ENCODE measurements at regions not wholly inside any gene's neighbourhood (a gene's known extent, or its start where the extent isn't known, plus 50 kb on each side); places are given as distances from the start of the nearest gene placed in this dataset.

DNA sequence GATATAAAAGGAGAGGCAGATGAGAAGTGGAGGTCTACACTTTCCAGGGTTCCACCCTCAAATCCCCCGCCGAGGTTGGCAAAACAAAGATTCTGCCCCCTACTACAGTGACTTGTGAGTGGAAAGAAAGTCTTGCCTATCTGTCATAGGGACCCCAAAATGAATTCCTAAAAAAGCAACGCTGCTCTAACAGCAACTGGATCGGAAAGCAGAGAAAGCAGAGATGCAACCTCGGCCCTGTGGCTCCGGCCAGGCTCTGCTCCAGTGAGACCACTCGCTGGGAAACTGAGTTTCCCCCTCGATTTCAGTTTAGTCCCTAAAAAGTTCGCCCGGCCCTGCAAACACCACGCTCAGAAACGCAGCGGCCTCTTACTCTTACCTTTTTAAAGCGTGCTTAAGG lies 297.9 kb upstream of the NFE2L3 start:
- TF ChIP-seq, protein P1, sequence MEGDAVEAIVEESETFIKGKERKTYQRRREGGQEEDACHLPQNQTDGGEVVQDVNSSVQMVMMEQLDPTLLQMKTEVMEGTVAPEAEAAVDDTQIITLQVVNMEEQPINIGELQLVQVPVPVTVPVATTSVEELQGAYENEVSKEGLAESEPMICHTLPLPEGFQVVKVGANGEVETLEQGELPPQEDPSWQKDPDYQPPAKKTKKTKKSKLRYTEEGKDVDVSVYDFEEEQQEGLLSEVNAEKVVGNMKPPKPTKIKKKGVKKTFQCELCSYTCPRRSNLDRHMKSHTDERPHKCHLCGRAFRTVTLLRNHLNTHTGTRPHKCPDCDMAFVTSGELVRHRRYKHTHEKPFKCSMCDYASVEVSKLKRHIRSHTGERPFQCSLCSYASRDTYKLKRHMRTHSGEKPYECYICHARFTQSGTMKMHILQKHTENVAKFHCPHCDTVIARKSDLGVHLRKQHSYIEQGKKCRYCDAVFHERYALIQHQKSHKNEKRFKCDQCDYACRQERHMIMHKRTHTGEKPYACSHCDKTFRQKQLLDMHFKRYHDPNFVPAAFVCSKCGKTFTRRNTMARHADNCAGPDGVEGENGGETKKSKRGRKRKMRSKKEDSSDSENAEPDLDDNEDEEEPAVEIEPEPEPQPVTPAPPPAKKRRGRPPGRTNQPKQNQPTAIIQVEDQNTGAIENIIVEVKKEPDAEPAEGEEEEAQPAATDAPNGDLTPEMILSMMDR (IDR thresholded peaks at IDR 0.05) = no peak
- TF ChIP-seq POLR2A (IDR thresholded peaks at IDR 0.05; ENCODE audit: low read length) = no peak
- no peak for TF ChIP-seq ZNF302 (CRISPR knock-in tag; IDR thresholded peaks at IDR 0.05)
- no peak for TF ChIP-seq RCOR1 (IDR thresholded peaks at IDR 0.05; ENCODE audit: low read depth, low read length)
- no peak for TF ChIP-seq RNF2 (IDR thresholded peaks at IDR 0.05; ENCODE audit: borderline replicate concordance, low read depth)

Data from A549 (cell line).